HepG2 (cell line): ENCODE measurements at regions not wholly inside any gene's neighbourhood (a gene's known extent, or its start where the extent isn't known, plus 50 kb on each side); places are given as distances from the start of the nearest gene placed in this dataset.

Source experiments
- ATAC-seq: fragments of 200-7000 bp; cut with Tn5 transposase; 3 replicates; pipeline ENCODE4 v1.9.1; 2020; ENCODE audit warnings: mild to moderate bottlenecking, moderate library complexity
- BruUV-seq: library from RNA; stranded (reverse); fragments of 400-500 nt; replicated peaks from 2 replicates; lab custom pipeline; 2021; lab: Mats Ljungman, UMichigan
- CTCF ChIA-PET: fragments of 300-600 bp; formaldehyde crosslinking; extraction: SDS; loops from one replicate; lab custom pipeline; 2021; ENCODE audit warnings: low total read pairs, inconsistent platforms, low intra/inter-chr PET ratio; lab: Yijun Ruan, JAX
- POLR2A ChIA-PET: fragments of 350-600 bp; sonication (Branson Sonifier 250); formaldehyde crosslinking; loops from one replicate; lab custom pipeline; 2020; ENCODE audit warnings: antibody characterized with exemption, inconsistent platforms; lab: Yijun Ruan, JAX
- DNase-seq: peaks from one replicate; pipeline ENCODE4 v3.0.0-alpha.2; 2015; ENCODE audit warnings: low spot score
- FAIRE-seq: peaks from 3 replicates; lab custom pipeline; 2011; peaks lifted over from hg19 to GRCh38; lab: Jason Lieb, UNC
- H2AFZ ChIP-seq: one replicate; pipeline ENCODE4 v1.6.1; 2011; ENCODE audit warnings: low read length, inconsistent platforms
- H3K27ac ChIP-seq: fragments of 300-600 bp; 3 replicates; pipeline ENCODE4 v1.8.0; 2011; ENCODE audit warnings: mixed run types, mild to moderate bottlenecking, mixed read lengths, low read length, inconsistent platforms; ENCODE audit not compliant: insufficient read depth; ENCODE audit errors: extremely low read length
- H3K27me3 ChIP-seq, 2 experiments: fragments of 200-600 bp in 1 of 2; 2 replicates in 1 of 2; 3 replicates in 1 of 2; pipeline versions ENCODE4 v1.6.0 to v1.8.0; 2011; ENCODE audit warnings: low read length in 2 of 2, mild to moderate bottlenecking in 2 of 2, moderate library complexity in 2 of 2, inconsistent platforms in 1 of 2; ENCODE audit not compliant: insufficient read depth in 2 of 2, control insufficient read depth in 1 of 2
- H3K36me3 ChIP-seq, 2 experiments: fragments of 200-600 bp in 1 of 2; replicated peaks in 1 of 2; 2 replicates in 1 of 2; 3 replicates in 1 of 2; pipeline versions ENCODE4 v1.5.1 to v1.8.0; 2011; ENCODE audit warnings: low read length in 2 of 2, inconsistent platforms in 1 of 2; ENCODE audit not compliant: insufficient read depth in 2 of 2, control insufficient read depth in 1 of 2
- H3K4me1 ChIP-seq: 2 replicates; pipeline ENCODE4 v1.5.1; 2012; ENCODE audit warnings: low read length, inconsistent platforms; ENCODE audit not compliant: insufficient read depth
- H3K4me2 ChIP-seq: 2 replicates; pipeline ENCODE4 v1.6.0; 2011; ENCODE audit warnings: low read depth, low read length, inconsistent platforms
- H3K4me3 ChIP-seq, 3 experiments: fragments of 200-600 bp in 1 of 3; sonication (generic), shearing (Covaris generic) in 1 of 3; replicated peaks in 1 of 3; 2 replicates each; pipeline ENCODE4 v1.5.1; 2011 to 2016; ENCODE audit warnings: low read length in 3 of 3, inconsistent platforms in 2 of 3, low read depth in 2 of 3, mild to moderate bottlenecking in 2 of 3, control low read depth in 1 of 3, mixed read lengths in 1 of 3; ENCODE audit not compliant: insufficient read depth in 1 of 3
- H3K79me2 ChIP-seq: one replicate; pipeline ENCODE4 v1.6.1; 2011; ENCODE audit warnings: low read length, inconsistent platforms; ENCODE audit not compliant: insufficient read depth
- H3K9ac ChIP-seq: 2 replicates; pipeline ENCODE4 v1.6.0; 2011; ENCODE audit warnings: mild to moderate bottlenecking, low read depth, low read length, inconsistent platforms; ENCODE audit not compliant: insufficient read depth
- H3K9me3 ChIP-seq: 2 replicates; pipeline ENCODE4 v1.5.1; 2012; ENCODE audit warnings: mild to moderate bottlenecking, low read length
- H4K20me1 ChIP-seq: 2 replicates; pipeline ENCODE4 v1.6.0; 2011; ENCODE audit warnings: inconsistent platforms, mild to moderate bottlenecking, low read length, moderate library complexity; ENCODE audit not compliant: insufficient read depth
- ATM ChIP-seq: fragments of 450-650 bp; IDR thresholded peaks from 2 replicates; pipeline ENCODE4 v1.7.1; 2017; ENCODE audit warnings: mild to moderate bottlenecking, borderline replicate concordance
- HCFC1 ChIP-seq: fragments of 150-350 bp; IDR thresholded peaks from 2 replicates; pipeline ENCODE4 v1.6.1; 2014; ENCODE audit warnings: low read depth, low read length
- HIVEP1 ChIP-seq: sonication (generic); formaldehyde crosslinking; IDR thresholded peaks from 2 replicates; pipeline ENCODE4 v1.4.0; 2020; ENCODE audit warnings: mild to moderate bottlenecking, missing genetic modification reagents
- KAT8 ChIP-seq: IDR thresholded peaks from 2 replicates; pipeline ENCODE4 v1.6.1; 2016; ENCODE audit warnings: missing genetic modification reagents, missing compliant biosample characterization
- KDM2A ChIP-seq: sonication (generic); formaldehyde crosslinking; IDR thresholded peaks from 2 replicates; pipeline ENCODE4 v1.4.0; 2020; ENCODE audit warnings: low read depth, missing genetic modification reagents, borderline replicate concordance
- KLF9 ChIP-seq: IDR thresholded peaks from 2 replicates; pipeline ENCODE4 v1.6.1; 2016; ENCODE audit warnings: low read depth
- MATR3 ChIP-seq: sonication (generic); formaldehyde crosslinking; IDR thresholded peaks from 2 replicates; pipeline ENCODE4 v1.4.0; 2020; ENCODE audit warnings: missing genetic modification reagents
- NCOA1 ChIP-seq: sonication (generic); formaldehyde crosslinking; IDR thresholded peaks from 2 replicates; pipeline ENCODE4 v1.9.0; 2021; ENCODE audit warnings: missing genetic modification reagents
- NCOA5 ChIP-seq: sonication (generic); formaldehyde crosslinking; IDR thresholded peaks from 2 replicates; pipeline ENCODE4 v1.4.0; 2020; ENCODE audit warnings: missing genetic modification reagents
- PRPF4 ChIP-seq: fragments of 200-400 bp; formaldehyde crosslinking; IDR thresholded peaks from 2 replicates; pipeline ENCODE4 v1.6.1; 2016; ENCODE audit warnings: low read length, low read depth; ENCODE audit not compliant: poor library complexity, severe bottlenecking
- SIX1 ChIP-seq: sonication (generic); formaldehyde crosslinking; IDR thresholded peaks from 2 replicates; pipeline ENCODE4 v1.4.0; 2020; ENCODE audit warnings: missing genetic modification reagents, borderline replicate concordance
- TEAD3 ChIP-seq: optimal IDR thresholded peaks from 2 replicates; pipeline ENCODE3; 2016; ENCODE audit warnings: borderline replicate concordance
- ZBTB1 ChIP-seq: sonication (generic); formaldehyde crosslinking; IDR thresholded peaks from 2 replicates; pipeline ENCODE4 v1.4.0; 2020; ENCODE audit warnings: missing genetic modification reagents, borderline replicate concordance
- ZNF567 ChIP-seq: sonication (generic); formaldehyde crosslinking; IDR thresholded peaks from 2 replicates; pipeline ENCODE4 v1.8.1; 2023; ENCODE audit warnings: mild to moderate bottlenecking, missing genetic modification reagents, borderline replicate concordance
- ZNF607 ChIP-seq: sonication (generic); formaldehyde crosslinking; IDR thresholded peaks from 2 replicates; pipeline ENCODE4 v1.5.1; 2020; ENCODE audit warnings: missing genetic modification reagents, mild to moderate bottlenecking, borderline replicate concordance
- WGBS: methylation state at CpG from one replicate; pipeline ENCODE4 v1.1.6; 2017; ENCODE audit warnings: low lambda C conversion rate; 5-methylcytosine and 5-hydroxymethylcytosine counted together
- in situ Hi-C: cut with HindIII; loops from 2 replicates; pipeline ENCODE4 v1.10.0; 2017; ENCODE audit warnings: low pct_unique_long_range_greater_than_20kb; ENCODE audit not compliant: extremely low pct_ligation_motif_present
- intact Hi-C: fragments of 100-400 bp; cut with micrococcal nuclease; formaldehyde crosslinking; loops from one replicate; pipeline ENCODE4 v1.10.0; 2022; ENCODE audit not compliant: unreplicated experiment
- TF ChIP-seq, protein P1 (sequence below): sonication (generic); formaldehyde crosslinking; IDR thresholded peaks from 2 replicates; pipeline ENCODE4 v1.5.1; 2020; ENCODE audit warnings: mild to moderate bottlenecking, missing genetic modification reagents
- TF ChIP-seq, protein P2 (sequence below): sonication (generic); formaldehyde crosslinking; IDR thresholded peaks from 2 replicates; pipeline ENCODE4 v1.4.0; 2020; ENCODE audit warnings: missing genetic modification reagents
- TF ChIP-seq, protein P3 (sequence below): sonication (generic); IDR thresholded peaks from 2 replicates; pipeline ENCODE4 v1.6.1; 2016; ENCODE audit warnings: low read depth, borderline replicate concordance

DNA sequence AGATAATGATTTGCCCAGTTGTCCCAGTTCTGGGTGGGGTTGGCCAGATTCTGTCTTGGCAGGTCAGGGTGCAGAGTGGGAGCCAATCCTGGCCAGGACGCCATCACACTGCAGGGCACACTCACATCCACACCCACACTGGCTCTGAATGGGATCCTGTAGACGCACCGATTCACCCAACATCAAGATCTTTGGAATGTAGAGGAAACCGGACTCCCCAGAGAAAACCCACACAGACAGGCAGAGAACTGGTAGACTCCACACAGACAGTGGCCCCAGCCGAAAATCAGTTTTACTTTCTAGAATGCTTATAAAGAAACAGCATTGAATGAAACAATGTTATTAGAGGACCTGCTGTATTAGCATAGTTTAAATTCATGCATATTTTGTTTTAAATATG lies 343.1 kb upstream of the DAB2 start (continued):
- TF ChIP-seq, protein P1, sequence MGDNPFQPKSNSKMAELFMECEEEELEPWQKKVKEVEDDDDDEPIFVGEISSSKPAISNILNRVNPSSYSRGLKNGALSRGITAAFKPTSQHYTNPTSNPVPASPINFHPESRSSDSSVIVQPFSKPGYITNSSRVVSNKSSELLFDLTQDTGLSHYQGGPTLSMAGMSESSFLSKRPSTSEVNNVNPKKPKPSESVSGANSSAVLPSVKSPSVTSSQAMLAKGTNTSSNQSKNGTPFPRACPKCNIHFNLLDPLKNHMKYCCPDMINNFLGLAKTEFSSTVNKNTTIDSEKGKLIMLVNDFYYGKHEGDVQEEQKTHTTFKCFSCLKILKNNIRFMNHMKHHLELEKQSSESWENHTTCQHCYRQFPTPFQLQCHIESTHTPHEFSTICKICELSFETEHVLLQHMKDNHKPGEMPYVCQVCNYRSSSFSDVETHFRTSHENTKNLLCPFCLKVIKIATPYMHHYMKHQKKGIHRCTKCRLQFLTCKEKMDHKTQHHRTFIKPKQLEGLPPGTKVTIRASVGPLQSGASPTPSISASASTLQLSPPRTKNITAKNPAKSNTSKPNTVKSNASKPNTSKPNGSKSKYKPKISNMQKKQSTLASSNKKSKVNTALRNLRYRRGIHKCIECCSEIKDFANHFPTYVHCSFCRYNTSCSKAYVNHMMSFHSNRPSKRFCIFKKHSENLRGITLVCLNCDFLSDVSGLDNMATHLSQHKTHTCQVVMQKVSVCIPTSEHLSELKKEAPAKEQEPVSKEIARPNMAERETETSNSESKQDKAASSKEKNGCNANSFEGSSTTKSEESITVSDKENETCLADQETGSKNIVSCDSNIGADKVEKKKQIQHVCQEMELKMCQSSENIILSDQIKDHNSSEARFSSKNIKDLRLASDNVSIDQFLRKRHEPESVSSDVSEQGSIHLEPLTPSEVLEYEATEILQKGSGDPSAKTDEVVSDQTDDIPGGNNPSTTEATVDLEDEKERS (CRISPR knock-in tag) = no peak
- no peak for TF ChIP-seq ZBTB1 (CRISPR knock-in tag)
- no peak for TF ChIP-seq MATR3

GRCh38 chr5:39765366-39765765 lies 340.6 kb upstream of the DAB2 start:
- WGBS = 1% methylated on average over 2 of the region's 2 CpGs
- TF ChIP-seq HCFC1 = no peak
- no peak for TF ChIP-seq ZNF607 (CRISPR knock-in tag)
- TF ChIP-seq NCOA5 (CRISPR knock-in tag) = no peak
- TF ChIP-seq, protein P2, sequence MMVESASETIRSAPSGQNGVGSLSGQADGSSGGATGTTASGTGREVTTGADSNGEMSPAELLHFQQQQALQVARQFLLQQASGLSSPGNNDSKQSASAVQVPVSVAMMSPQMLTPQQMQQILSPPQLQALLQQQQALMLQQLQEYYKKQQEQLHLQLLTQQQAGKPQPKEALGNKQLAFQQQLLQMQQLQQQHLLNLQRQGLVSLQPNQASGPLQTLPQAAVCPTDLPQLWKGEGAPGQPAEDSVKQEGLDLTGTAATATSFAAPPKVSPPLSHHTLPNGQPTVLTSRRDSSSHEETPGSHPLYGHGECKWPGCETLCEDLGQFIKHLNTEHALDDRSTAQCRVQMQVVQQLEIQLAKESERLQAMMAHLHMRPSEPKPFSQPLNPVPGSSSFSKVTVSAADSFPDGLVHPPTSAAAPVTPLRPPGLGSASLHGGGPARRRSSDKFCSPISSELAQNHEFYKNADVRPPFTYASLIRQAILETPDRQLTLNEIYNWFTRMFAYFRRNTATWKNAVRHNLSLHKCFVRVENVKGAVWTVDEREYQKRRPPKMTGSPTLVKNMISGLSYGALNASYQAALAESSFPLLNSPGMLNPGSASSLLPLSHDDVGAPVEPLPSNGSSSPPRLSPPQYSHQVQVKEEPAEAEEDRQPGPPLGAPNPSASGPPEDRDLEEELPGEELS = no peak
- no peak for TF ChIP-seq NCOA1 (CRISPR knock-in tag)
- TF ChIP-seq, protein P3, sequence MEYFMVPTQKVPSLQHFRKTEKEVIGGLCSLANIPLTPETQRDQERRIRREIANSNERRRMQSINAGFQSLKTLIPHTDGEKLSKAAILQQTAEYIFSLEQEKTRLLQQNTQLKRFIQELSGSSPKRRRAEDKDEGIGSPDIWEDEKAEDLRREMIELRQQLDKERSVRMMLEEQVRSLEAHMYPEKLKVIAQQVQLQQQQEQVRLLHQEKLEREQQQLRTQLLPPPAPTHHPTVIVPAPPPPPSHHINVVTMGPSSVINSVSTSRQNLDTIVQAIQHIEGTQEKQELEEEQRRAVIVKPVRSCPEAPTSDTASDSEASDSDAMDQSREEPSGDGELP = no peak
- TF ChIP-seq TEAD3 (CRISPR knock-in tag) = no peak
- no peak for TF ChIP-seq KDM2A (CRISPR knock-in tag)
- no peak for TF ChIP-seq KAT8
- no peak for TF ChIP-seq SIX1 (CRISPR knock-in tag)
- no peak for TF ChIP-seq KLF9 (CRISPR knock-in tag)
- TF ChIP-seq ZNF567 (CRISPR knock-in tag) = no peak
- no peak for TF ChIP-seq PRPF4
- TF ChIP-seq ATM = no peak
- no peak for TF ChIP-seq HIVEP1 (CRISPR knock-in tag)

More at GRCh38 chr5:39765366-39765765, 340.6 kb upstream of the DAB2 start:
- no TSS peak for BruUV-seq
- H3K79me2 ChIP-seq = no peaks in the 10 kb centered on the region
- no peak overlapping the region for H2AFZ ChIP-seq
- ChIA-PET POLR2A (no interaction called here), CTCF (no interaction called here)
- no peak overlapping the region for H3K9ac ChIP-seq
- no peak for DNase-seq
- H3K9me3 ChIP-seq = no peaks in the 10 kb centered on the region
- FAIRE-seq = no peak
- no peak for ATAC-seq
- no peak overlapping the region for H3K4me3 ChIP-seq
- no peaks in the 10 kb centered on the region for H3K4me1 ChIP-seq
- no peaks in the 10 kb centered on the region for H3K36me3 ChIP-seq
- H3K27ac ChIP-seq = no peak overlapping the region
- no peaks in the 10 kb centered on the region for H4K20me1 ChIP-seq
- H3K27me3 ChIP-seq = no peaks in the 10 kb centered on the region; a peak in 1 of 5 replicates
- in situ Hi-C loops (no loop called here), intact Hi-C loops (no loop called here)
- H3K4me2 ChIP-seq = no peak overlapping the region
